ENCODE measurements at regions not wholly inside any gene's neighbourhood (a gene's known extent, or its start where the extent isn't known, plus 50 kb on each side); places are given as distances from the start of the nearest gene placed in this dataset.
"Not testable (repeated sequence)": the region's sequence is repeated elsewhere in the genome, so short reads cannot be mapped to it uniquely, and the experiment has no call there.

DNA sequence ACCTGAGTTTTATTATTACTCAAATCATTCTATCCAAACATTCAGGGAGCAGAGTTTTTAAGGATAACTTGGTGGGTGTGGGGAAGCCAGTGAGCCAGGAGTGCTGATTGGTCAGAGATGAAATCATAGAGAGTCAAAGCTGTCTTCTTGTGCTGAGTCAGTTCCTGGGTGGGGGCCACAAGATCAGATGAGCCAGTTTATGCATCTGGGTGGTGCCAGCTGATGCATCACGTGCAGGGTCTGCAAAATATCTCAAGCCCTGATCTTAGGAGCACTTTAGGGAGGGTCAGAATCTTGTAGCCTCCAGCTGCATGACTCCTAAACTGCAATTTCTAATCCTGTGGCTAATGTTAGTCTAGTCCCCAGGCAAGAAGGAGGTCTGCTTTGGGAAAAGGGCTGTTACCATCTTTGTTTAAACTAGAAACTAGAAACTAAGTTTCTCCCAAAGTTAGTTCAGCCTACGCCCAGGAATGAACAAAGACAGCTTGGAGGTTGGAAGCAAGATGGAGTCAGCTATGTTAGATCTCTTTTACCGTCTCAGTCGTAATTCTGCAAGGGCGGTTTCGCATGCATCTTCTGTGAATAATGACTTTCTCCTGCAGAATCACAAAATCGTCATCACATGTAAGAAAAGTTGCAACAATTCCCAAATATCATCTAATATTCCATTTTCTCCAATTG, 97.5 kb downstream of the ZNF664 start:
- FAIRE-seq, result not testable (repeated sequence)

DNA sequence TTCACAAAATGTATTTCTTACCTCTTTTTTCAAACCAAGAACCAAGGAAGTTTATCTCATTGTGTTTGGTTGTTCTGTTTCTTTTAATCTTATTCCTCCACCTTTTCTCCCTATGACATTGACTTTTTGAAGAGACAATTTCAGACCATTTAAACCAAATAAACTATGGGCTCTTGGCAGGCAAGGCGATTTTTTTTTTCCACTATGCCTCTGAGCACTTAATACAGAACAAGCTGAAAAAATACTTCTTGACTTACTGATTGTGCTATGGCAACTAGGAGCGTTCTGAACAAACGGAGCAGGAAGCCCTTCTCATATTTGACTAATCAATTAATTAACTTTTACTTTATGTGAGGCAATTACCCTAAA, 98.0 kb downstream of the ZNF664 start:
- FAIRE-seq, result no peak

DNA sequence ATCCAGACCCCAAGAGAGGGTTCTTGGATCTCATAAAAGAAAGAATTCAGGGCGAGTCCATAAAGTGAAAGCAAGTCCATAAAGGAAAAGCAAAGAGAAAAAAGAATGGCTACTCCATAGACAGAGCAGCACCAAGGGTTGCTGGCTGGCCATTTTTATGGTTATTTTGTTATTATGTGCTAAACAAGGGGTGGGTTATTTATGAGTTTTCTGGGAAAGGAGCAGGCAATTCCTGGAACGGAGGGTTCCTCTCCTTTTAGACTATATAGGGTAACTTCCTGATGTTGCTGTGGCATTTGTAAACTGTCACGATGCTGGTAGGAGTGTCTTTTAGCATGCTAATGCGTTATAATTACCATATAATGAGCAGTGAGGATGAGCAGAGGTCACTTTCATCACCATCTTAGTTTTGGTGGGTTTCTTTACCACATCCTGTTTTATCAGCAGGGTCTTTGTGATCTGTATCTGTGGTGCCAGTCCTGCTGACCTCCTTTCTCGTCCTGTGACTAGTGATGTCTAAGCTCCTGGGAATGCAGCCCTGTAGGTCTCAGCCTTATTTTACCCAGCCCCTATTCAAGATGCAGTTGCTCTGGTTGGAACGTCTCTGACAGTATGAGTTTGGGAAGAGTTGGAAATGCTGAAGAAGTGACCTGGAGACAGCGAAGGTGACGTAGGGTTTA, 100.5 kb downstream of the ZNF664 start:
- no peak for FAIRE-seq

DNA sequence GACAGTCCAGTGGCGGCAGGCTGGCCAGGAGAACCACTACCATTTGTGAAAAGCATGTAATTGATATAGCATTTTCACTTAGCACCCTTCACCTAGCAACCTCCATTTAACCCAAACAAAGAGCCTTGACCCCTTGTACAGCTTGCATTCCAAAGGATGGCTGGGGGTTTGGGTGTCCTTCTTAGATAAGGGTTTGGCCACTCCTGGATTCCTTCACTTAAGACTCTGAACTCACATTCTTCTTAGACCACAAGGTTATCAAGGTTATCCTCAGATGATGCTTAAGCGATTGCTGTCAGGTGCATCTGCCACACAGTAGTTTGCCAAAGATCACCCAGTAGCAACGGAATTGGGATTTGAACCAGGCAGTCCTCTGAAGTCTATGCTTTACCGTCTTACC, 102.8 kb downstream of the ZNF664 start:
- FAIRE-seq, result no peak

DNA sequence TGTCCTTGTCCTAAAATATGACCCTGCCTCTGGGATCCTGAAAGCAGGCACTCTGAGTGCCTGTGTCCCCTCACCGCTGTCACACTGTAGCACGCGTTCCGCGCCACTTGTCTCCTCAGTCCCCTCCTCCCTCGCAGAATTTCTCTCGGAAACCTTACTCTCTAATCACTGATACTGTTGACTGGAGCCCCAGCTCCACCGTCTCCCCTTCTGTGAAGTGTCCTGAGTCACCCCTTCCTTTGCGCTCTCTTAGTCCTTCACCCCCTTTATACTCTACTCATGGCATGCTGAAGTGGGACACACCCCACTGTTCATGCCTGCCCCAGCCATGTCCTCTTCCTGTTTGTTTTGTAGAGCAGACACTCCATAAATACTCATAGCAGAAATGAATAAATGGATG, 104.7 kb downstream of the ZNF664 start:
- FAIRE-seq, result no peak

DNA sequence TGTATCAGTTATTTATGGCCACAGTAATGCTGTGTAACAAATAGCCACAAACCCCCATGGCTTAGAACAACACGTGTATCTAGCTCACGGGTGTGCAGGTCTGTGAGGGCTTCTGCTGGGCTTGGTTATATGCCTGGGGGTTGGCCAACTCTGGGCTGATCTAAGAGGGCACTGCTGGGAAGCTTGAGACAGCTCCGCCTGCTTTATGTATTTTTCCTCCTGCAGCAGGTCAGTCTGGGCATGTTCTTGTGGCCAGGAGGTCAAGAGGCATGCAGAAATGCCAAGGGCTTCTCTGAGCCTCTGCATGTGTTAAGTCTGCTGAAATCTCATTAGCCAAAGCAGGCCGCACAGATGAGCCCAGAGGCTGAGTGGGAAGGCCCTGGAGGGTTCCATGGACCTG, 105.8 kb downstream of the ZNF664 start:
- no peak for FAIRE-seq

DNA sequence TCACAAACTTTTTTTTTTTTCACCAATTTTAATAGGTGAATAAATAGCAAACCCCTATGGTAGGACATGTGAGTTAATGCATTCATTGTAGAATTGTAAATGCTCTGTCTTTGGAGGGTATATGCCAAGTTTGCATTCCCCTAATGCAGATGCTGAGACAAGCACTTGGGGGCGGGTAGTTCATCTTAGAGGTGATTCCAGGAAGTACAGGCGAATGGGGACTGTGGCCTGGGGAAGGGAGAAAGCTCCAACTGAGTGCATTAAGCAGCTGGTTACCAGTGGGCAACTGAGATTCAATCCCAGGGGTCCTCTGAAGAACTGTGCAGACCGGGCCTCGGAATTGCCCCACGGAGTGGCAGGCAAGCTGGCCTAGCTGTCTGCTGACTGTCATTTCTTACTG, 107.6 kb downstream of the ZNF664 start:
- no peak for FAIRE-seq

DNA sequence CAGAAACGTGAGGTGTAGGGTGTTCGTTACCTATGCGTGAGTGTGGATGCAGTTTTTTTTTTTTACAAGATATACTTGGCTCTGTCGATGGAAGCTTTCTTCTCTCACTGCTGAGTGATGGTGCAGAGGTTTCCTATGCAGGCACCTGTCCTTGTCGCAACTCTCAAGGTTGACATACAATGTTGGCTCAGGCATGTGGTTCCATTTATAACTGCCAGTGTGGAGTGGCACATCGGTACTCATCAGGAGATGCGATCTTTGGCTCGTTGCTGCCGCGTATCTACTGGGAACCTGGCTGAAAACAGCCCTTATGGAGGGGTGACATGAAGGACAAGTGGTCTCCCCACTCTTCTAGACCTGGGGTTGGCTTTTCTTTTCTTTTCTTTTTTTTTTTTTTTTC, 109.0 kb downstream of the ZNF664 start:
- no peak for FAIRE-seq

DNA sequence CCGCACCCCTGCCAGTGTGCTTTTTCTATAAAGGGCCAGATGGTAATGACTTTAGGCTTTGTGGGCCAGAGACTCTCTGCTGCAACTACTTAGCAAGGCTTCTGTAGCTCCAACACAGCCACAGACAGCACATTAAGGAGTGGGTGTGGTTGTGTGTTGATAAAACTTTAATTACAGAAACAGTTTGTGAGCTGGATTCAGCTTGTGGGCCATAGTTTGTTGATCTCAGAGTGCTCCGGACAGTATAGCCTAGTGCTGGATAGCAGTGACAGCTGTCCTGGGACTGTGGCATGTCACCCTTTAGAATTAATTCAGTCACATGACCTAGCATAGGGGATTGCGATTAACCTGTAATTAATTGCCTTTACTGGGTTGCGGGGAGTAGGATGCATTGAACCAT, 109.7 kb downstream of the ZNF664 start:
- no peak for FAIRE-seq

DNA sequence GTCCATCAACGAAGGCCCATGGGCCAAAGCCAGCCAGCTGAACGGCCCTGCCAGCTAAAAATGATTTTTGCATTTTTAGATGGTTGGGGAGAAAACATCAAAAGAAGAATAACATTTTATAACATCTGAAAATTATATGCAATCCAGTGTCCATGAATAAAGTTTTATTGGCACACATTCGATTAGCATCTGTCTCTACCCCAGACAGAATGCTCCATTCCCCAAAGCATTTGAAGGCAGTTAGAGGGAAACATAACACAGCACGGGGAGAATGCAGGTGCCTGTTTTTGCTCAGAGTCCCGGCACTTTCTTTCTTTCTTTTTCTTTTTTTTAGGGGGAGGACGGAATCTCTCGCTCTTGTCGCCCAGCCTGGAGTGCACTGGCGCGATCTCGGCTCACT, 110.7 kb downstream of the ZNF664 start:
- FAIRE-seq, result no peak

DNA sequence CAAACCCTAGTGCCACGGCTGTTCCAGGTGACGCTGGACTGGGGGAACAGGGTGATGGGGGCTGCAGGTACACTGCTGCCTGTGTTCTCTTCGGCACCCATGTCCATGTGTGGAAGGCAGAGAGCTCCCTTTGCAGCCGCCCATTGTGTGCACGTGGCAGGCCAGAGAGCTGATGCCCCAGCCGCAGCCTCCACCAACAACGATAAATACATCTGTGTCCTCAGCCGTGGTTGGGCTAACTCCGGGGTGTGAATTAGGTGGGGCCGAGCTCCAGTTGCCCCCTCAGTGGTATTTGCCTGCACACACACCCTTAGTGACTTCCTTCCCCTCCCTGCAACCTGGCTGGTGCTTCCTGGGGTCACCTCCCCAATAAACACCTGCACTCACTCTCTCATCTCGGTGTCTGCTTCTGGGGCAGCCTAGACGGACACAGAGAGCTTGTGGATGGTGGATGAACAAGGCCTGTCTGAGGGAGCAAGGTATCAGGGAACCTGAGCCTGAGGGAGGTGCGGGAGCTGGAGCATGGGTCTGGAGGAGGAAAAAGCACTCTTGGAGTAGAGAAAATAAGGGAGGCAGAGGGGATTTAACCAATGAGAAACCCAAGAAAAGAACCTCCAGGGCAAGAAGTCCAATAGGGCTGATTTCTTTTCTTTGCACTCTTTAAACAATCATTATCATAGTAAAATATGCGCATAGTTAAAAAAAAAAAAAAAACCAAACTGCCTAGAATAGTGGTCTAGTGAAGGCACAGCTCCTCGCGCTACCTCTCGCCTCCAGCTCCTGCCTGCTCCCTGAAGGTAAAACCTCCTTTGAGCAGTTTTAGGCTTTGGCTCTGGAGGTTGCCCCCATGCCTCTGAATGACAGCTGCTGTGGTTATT, 112.6 kb downstream of the ZNF664 start:
- FAIRE-seq, result no peak

DNA sequence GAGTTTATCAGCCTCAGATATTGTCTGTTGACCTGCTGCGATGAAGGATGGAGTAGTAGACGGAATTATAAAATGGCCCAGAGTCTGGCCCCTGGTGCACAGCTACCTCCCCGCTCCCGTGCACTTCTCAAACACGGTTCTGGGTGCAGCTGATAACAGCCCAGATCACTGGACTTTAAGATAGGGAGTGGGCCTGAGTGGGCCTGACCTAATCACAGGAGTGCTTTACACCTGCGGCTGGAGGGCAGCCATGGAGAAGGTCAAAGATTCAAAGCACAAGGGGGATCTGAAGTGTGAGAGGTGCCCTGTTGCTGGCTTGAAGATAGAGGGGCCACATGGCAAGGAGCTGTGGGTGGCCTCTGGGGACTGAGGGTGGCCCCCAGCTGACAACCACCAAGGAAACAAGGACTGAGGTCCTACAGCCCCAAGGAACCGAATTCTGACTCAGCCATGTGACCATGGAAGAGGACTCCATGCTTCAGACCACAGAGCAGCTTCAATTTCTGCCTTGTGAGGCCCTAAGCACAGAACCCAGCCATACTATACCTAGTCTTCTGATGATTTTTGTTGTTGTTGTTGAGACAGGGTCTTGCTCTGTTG, 113.4 kb downstream of the ZNF664 start:
- no peak for FAIRE-seq

DNA sequence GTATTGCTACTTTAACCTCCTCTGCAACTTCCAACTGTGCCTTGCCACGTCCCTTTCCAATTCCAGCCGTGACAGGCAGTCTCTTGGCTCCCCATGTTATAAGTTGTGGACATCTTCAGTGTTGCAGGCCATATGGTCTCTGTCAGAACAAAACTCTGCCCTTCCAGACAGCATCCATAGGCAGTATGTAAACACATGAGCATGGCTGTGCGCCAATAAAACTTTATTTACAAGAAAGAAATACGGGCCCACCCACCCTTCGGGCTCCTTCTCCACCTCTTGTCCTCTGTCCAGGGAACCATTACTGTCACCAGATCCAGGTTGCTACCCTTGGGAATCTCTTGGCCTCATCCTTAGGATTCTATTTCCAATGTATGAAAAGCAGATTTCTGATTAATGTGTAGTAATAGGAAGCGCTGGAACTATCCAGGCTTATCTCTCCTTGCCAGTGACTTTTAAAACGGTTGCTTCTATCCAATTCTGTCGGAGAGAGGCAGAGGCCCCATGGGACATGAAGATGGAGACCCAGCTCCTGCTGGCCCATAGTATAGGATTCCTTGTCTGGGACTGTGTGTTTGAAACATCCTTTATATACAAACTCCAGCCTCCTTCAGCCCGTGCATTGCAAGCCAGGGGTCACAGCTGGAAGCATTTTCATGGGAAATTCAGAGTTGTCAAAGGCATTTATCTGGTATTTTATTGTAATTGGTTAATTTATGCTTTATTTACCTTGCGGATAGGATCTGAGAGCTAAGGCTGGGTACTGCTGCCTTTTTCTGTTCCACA, 114.4 kb downstream of the ZNF664 start:
- no peak for FAIRE-seq

DNA sequence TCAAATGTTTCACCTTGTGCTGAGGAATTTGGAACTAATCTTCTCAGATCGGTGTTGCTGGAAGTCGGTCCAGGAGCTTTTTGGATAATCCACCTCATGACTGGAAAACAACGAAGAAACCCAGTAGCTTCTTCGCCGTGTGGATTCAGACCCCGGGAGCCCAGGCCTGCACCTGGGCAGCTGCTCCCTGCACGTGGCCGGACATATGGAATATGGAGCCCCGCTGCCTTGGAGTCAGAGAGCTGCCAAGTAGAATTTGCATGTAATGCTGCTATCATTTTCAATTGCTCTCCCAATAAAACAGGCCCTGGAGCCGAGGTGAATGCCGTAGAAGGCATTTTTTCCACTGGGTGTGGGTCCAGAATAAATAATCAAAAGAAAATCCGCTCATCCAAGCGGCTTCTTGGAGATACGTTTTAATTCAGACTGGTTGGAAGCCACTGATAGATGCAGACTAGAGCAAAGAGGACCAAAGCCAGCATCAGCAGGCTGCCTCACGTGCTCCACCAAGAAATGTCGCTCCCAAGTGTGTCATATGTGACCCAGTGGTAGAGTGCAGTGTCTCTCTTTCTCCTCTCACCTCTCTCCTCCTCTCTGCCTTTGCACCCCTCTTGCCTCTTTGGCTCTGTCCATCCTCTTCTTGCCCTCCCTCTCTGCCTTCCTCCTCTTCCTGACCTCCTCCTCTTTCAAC, 115.3 kb downstream of the ZNF664 start:
- FAIRE-seq, result no peak

DNA sequence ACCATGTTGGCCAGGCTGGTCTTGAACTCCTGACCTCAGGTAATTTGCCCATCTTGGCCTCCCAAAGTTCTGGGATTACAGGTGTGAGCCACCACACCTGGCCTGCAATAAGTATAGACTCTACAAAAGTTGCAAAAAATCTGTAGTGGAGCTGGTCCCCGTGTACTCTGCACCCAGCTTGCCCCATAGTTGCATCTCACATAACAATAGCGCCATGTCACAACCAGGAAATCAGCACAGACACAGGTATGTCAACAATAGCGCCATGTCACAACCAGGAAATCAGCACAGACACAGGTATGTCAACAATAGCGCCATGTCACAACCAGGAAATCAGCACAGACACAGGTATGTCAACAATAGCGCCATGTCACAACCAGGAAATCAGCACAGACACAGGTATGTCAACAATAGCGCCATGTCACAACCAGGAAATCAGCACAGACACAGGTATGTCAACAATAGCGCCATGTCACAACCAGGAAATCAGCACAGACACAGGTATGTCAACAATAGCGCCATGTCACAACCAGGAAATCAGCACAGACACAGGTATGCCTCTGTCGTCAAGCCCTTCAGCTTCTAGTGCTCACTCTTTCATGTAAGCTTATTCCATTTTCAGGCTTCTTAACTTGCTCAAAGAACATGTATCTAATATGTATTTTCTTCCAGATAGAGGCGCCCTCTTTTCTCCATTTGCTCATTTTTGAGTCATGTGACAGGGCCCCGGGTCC, 116.3 kb downstream of the ZNF664 start:
- not testable (repeated sequence) for FAIRE-seq

DNA sequence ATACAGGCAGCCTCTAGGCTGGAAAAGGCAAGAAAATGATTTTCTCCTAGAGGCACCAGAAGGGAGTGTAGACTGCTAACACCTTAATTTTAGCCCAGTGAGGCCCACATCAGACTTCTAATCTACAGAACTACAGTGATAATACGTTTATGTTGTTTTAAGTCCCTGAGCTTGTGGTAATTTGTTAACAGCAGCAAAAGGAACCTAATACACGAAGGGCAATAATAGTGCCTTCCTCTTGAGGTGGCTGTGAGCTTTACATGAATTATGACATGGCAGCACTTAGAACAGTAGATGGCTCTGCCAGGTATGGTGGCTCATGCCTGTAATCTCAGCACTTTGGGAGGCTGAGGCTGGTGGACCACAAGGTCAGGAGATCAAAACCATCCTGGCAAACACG, 118.8 kb downstream of the ZNF664 start:
- no peak for FAIRE-seq

DNA sequence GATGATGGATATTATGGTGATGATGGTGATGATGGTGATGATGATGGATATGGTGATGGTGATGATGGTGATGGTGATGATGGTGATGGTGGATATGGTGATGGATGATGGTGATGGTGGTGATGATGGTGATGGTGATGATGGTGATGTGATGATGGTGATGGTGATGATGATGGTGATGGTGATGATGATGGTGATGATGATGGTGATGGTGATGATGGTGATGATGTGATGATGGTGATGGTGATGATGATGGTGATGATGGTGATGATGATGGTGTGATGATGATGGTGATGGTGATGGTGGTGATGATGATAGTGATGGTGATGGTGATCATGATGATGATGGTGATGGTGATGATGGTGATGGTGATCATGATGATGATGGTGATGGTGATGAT, 119.5 kb downstream of the ZNF664 start:
- not testable (repeated sequence) for FAIRE-seq

DNA sequence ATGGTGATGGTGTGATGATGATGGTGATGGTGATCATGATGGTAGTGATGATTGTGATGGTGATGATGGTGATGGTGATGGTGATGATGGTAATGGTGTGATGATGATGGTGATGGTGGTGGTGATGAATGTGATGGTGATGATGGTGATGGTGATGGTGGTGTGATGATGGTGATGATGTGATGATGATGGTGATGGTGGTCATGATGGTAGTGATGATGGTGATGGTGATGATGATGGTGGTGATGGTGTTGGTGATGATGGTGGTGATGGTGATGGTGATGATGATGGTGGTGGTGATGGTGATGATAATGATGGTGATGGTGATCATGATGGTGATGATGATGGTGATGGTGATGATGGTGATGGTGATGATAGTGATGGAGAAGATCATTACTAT, 120.3 kb downstream of the ZNF664 start:
- no peak for FAIRE-seq

DNA sequence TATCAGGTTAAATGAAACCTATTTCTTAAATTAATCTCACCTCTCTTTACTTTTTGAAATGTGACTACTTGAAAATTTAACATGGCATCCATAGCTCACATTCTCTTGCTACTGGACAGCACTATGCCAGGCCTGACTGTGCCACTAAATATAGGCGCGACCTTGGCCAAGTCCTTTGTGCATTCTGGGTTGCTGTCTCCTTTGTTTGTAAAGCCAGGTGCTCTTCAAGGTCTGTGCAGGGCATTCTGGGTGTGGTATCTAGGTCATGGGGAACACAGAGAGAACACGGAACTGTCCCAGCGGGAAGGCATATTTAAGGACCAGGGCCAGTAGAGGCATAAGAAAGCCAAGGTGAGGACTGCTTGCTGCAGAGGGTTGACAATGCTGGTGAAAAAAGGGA, 121.2 kb downstream of the ZNF664 start:
- no peak for FAIRE-seq

DNA sequence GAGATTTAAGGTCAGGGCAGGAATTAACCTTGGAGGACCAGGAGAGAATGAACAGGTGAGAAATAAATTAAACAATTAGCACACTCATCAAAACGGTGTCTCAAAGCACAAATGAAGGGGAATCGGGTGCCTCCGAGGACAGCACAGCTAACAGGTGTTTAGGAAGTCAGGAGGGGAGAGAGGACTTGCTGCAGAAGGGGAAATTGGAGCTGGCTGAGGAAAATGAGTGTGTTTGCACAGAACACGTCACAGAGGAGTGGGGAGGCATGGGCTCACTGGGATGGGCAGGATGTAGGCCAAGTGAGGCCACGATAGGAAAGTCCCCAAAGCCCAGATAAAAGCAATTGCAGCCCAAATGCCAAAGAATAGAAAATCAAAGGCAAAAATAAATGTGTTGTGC, 121.7 kb downstream of the ZNF664 start:
- no peak for FAIRE-seq

DNA sequence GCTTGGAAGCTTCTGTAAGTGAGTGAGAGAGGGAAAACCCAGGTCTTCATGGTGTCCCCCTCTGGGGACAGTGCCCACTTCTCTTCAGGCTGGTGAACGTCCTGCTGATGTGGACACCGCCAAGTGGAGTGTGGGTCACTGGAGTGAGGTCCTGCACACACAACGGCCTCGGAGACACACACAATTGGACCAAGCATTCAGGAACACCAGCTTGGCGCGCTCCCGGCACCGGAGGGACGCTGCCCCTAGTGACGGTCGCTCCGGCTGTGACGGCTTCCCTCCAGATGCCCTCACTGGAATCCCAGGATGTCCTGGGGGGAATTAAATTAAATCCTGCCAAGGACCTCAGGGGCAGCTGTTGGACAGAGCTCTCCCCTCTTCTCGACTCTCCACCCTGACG, 123.1 kb downstream of the ZNF664 start:
- FAIRE-seq, result no peak

Measured in islet of Langerhans (tissue), 1 donor.